Mammary epithelial cell (primary cell): ENCODE measurements at regions not wholly inside any gene's neighbourhood (a gene's known extent, or its start where the extent isn't known, plus 50 kb on each side); places are given as distances from the start of the nearest gene placed in this dataset.

ENCODE experiments used
- EZH2 ChIP-seq: IDR thresholded peaks from 2 replicates; pipeline ENCODE4 v1.6.1; 2012; ENCODE audit warnings: low read length, inconsistent platforms, borderline replicate concordance
- TF ChIP-seq, protein P1 (sequence below), 2 donors: IDR thresholded peaks in 1 of 2; conservative IDR thresholded peaks in 1 of 2; 2 replicates each; pipeline ENCODE4 v1.5.1; 2011 to 2012; ENCODE audit warnings: inconsistent platforms in 2 of 2, low read length in 2 of 2, mild to moderate bottlenecking in 2 of 2, control low read depth in 1 of 2, low read depth in 1 of 2; ENCODE audit not compliant: insufficient read depth in 1 of 2; ENCODE audit errors: extremely low read depth in 1 of 2

DNA sequence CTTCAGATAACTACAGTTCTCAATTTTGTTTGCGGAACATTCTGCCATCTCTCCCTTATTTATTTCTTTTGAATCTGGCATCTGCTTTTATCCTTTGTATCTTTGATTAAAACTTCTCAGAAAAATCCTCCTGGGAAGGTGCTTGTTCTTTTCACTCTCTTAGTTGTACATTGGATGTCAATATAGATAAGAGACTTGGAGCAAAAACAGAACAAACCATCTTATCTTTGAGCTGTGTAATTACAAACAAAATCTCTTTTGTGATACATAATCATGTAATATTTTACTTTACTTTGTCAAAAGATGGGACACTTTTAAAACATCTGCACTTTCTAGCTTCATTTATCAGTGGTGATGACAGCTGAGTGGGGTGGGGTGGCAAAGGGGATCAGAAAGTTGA is 307.2 kb upstream of the LYPLAL1 start:
- TF ChIP-seq, protein P1, sequence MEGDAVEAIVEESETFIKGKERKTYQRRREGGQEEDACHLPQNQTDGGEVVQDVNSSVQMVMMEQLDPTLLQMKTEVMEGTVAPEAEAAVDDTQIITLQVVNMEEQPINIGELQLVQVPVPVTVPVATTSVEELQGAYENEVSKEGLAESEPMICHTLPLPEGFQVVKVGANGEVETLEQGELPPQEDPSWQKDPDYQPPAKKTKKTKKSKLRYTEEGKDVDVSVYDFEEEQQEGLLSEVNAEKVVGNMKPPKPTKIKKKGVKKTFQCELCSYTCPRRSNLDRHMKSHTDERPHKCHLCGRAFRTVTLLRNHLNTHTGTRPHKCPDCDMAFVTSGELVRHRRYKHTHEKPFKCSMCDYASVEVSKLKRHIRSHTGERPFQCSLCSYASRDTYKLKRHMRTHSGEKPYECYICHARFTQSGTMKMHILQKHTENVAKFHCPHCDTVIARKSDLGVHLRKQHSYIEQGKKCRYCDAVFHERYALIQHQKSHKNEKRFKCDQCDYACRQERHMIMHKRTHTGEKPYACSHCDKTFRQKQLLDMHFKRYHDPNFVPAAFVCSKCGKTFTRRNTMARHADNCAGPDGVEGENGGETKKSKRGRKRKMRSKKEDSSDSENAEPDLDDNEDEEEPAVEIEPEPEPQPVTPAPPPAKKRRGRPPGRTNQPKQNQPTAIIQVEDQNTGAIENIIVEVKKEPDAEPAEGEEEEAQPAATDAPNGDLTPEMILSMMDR (conservative IDR thresholded peaks at IDR 0.05 in 1 of 2, IDR thresholded peaks at IDR 0.05 in 1 of 2; ENCODE audit: extremely low read depth in 1 of 2, insufficient read depth in 1 of 2, low read depth in 1 of 2, low read length in 2 of 2) = no peak
- no peak for TF ChIP-seq EZH2
